ENCODE measurements at regions not wholly inside any gene's neighbourhood (a gene's known extent, or its start where the extent isn't known, plus 50 kb on each side); places are given as distances from the start of the nearest gene placed in this dataset.

- no peak for TF ChIP-seq CTCF (IDR thresholded peaks at IDR 0.05; ENCODE audit: unreplicated experiment)
- no peak overlapping the region for H3K27ac Mint-ChIP-seq
- peaks cover 8% of the 10 kb centered on the region for H3K27me3 Mint-ChIP-seq
- H3K4me1 Mint-ChIP-seq (ENCODE audit: low read depth), result peaks cover 9% of the 10 kb centered on the region
- peaks cover 3% of the 10 kb centered on the region for H3K9me3 Mint-ChIP-seq (ENCODE audit: low read depth)
- DNase-seq (ENCODE audit: low spot score, unreplicated experiment), result no peak
- H3K36me3 Mint-ChIP-seq (ENCODE audit: insufficient read depth), result peaks cover 2% of the 10 kb centered on the region
- H3K4me3 Mint-ChIP-seq (ENCODE audit: low read depth), result no peak overlapping the region
Observed at GRCh38 chr16:9186061-9186460, 94.6 kb downstream of the HAPSTR1 start.

GRCh38 chr16:9188721-9189120, 97.3 kb downstream of the HAPSTR1 start:
- Mint-ChIP-seq H3K9me3 (ENCODE audit: low read depth) (peaks cover 3% of the 10 kb centered on the region), H3K36me3 (ENCODE audit: insufficient read depth) (no peaks in the 10 kb centered on the region), H3K4me3 (ENCODE audit: low read depth) (no peak overlapping the region), H3K4me1 (ENCODE audit: low read depth) (peaks cover 9% of the 10 kb centered on the region), H3K27ac (no peak overlapping the region), H3K27me3 (no peaks in the 10 kb centered on the region)
- TF ChIP-seq CTCF (IDR thresholded peaks at IDR 0.05; ENCODE audit: unreplicated experiment), result no peak
- DNase-seq (ENCODE audit: low spot score, unreplicated experiment), result no peak

GRCh38 chr16:9191274-9191850, 99.9 kb downstream of the HAPSTR1 start:
- H3K27me3 Mint-ChIP-seq, result no peaks in the 10 kb centered on the region
- no peak overlapping the region for H3K4me3 Mint-ChIP-seq (ENCODE audit: low read depth)
- H3K36me3 Mint-ChIP-seq (ENCODE audit: insufficient read depth), result no peaks in the 10 kb centered on the region
- H3K4me1 Mint-ChIP-seq (ENCODE audit: low read depth), result peaks cover under 1% of the 10 kb centered on the region
- H3K9me3 Mint-ChIP-seq (ENCODE audit: low read depth), result no peaks in the 10 kb centered on the region
- no peak for TF ChIP-seq CTCF (IDR thresholded peaks at IDR 0.05; ENCODE audit: unreplicated experiment)
- no peak for DNase-seq (ENCODE audit: low spot score, unreplicated experiment)
- H3K27ac Mint-ChIP-seq, result no peak overlapping the region

GRCh38 chr16:9192746-9193145, 101.3 kb downstream of the HAPSTR1 start:
- Mint-ChIP-seq H3K27ac (no peak overlapping the region), H3K4me1 (ENCODE audit: low read depth) (no peaks in the 10 kb centered on the region), H3K9me3 (ENCODE audit: low read depth) (no peaks in the 10 kb centered on the region), H3K36me3 (ENCODE audit: insufficient read depth) (no peaks in the 10 kb centered on the region), H3K27me3 (no peaks in the 10 kb centered on the region), H3K4me3 (ENCODE audit: low read depth) (no peak overlapping the region)
- TF ChIP-seq CTCF (IDR thresholded peaks at IDR 0.05; ENCODE audit: unreplicated experiment), result no peak
- DNase-seq (ENCODE audit: low spot score, unreplicated experiment), result no peak

GRCh38 chr16:9195287-9195686, 103.8 kb downstream of the HAPSTR1 start:
- no peak for TF ChIP-seq CTCF (IDR thresholded peaks at IDR 0.05; ENCODE audit: unreplicated experiment)
- H3K9me3 Mint-ChIP-seq (ENCODE audit: low read depth), result no peaks in the 10 kb centered on the region
- H3K4me3 Mint-ChIP-seq (ENCODE audit: low read depth), result no peak overlapping the region
- no peaks in the 10 kb centered on the region for H3K36me3 Mint-ChIP-seq (ENCODE audit: insufficient read depth)
- H3K4me1 Mint-ChIP-seq (ENCODE audit: low read depth), result no peaks in the 10 kb centered on the region
- DNase-seq (ENCODE audit: low spot score, unreplicated experiment), result no peak
- no peaks in the 10 kb centered on the region for H3K27me3 Mint-ChIP-seq
- H3K27ac Mint-ChIP-seq, result no peak overlapping the region
